ENCODE measurements at regions not wholly inside any gene's neighbourhood (a gene's known extent, or its start where the extent isn't known, plus 50 kb on each side); places are given as distances from the start of the nearest gene placed in this dataset.

DNA sequence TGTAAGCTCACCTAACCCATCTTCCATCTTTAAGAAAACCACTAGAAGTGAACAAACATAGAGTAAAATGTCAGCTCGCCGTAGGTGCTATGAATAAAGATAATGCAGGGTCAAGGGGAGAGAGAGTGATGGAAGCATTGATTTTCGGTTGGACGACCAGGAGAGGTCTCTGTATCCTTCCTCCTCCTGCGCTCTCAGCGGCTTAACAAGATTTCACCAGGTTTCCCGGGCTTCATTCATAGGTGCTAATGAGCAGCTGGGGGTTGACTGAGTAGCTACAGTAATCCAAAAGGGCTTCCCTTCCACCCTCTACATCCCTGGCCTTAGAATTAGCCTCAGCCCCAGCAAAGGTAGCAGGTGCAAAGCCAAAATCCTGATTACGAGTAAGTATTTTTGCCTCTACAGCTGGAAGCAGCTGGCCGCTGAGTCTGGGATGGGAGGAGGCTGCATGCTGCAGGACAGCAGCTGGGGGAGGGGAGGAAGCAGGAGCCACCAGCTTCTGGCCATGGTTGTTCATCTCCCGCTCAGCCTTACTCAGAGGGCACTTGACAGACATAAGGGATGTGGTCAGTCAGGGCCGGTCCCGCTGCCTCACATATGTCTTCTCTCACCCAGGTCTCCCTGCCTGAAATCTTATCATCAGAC is 112.0 kb upstream of the IL12B start:
- TF ChIP-seq CTCF (IDR thresholded peaks at IDR 0.05; ENCODE audit: low read depth, low read length, missing input control) (no peak), JUND (IDR thresholded peaks at IDR 0.05) (no peak), MAX (IDR thresholded peaks at IDR 0.05) (no peak), ZBTB33 (IDR thresholded peaks at IDR 0.05) (no peak), ATF3 (IDR thresholded peaks at IDR 0.05) (no peak), FOXA1 (IDR thresholded peaks at IDR 0.05) (no peak), TAF1 (conservative IDR thresholded peaks at IDR 0.05) (no peak), RAD21 (IDR thresholded peaks at IDR 0.05) (no peak), GABPA (IDR thresholded peaks at IDR 0.05 in 1 of 2, conservative IDR thresholded peaks at IDR 0.05 in 1 of 2) (no peak), SP1 (IDR thresholded peaks at IDR 0.05) (no peak), RXRA (IDR thresholded peaks at IDR 0.05) (no peak)
- TF ChIP-seq, protein P1, sequence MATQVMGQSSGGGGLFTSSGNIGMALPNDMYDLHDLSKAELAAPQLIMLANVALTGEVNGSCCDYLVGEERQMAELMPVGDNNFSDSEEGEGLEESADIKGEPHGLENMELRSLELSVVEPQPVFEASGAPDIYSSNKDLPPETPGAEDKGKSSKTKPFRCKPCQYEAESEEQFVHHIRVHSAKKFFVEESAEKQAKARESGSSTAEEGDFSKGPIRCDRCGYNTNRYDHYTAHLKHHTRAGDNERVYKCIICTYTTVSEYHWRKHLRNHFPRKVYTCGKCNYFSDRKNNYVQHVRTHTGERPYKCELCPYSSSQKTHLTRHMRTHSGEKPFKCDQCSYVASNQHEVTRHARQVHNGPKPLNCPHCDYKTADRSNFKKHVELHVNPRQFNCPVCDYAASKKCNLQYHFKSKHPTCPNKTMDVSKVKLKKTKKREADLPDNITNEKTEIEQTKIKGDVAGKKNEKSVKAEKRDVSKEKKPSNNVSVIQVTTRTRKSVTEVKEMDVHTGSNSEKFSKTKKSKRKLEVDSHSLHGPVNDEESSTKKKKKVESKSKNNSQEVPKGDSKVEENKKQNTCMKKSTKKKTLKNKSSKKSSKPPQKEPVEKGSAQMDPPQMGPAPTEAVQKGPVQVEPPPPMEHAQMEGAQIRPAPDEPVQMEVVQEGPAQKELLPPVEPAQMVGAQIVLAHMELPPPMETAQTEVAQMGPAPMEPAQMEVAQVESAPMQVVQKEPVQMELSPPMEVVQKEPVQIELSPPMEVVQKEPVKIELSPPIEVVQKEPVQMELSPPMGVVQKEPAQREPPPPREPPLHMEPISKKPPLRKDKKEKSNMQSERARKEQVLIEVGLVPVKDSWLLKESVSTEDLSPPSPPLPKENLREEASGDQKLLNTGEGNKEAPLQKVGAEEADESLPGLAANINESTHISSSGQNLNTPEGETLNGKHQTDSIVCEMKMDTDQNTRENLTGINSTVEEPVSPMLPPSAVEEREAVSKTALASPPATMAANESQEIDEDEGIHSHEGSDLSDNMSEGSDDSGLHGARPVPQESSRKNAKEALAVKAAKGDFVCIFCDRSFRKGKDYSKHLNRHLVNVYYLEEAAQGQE (IDR thresholded peaks at IDR 0.05), result no peak
